ENCODE measurements at regions not wholly inside any gene's neighbourhood (a gene's known extent, or its start where the extent isn't known, plus 50 kb on each side); places are given as distances from the start of the nearest gene placed in this dataset.

- TF ChIP-seq CTCF (IDR thresholded peaks at IDR 0.05 in 2 of 3, conservative IDR thresholded peaks at IDR 0.05 in 1 of 3; ENCODE audit: insufficient read depth in 2 of 3, low read depth in 1 of 3, low read length in 3 of 3), result no peak
- TF ChIP-seq BCL6 (CRISPR knock-in tag; IDR thresholded peaks at IDR 0.05), result no peak
- no peak for TF ChIP-seq CCNT2 (IDR thresholded peaks at IDR 0.05; ENCODE audit: borderline replicate concordance, extremely low read depth, insufficient read length, low read depth, low read length)
- TF ChIP-seq, protein P1, sequence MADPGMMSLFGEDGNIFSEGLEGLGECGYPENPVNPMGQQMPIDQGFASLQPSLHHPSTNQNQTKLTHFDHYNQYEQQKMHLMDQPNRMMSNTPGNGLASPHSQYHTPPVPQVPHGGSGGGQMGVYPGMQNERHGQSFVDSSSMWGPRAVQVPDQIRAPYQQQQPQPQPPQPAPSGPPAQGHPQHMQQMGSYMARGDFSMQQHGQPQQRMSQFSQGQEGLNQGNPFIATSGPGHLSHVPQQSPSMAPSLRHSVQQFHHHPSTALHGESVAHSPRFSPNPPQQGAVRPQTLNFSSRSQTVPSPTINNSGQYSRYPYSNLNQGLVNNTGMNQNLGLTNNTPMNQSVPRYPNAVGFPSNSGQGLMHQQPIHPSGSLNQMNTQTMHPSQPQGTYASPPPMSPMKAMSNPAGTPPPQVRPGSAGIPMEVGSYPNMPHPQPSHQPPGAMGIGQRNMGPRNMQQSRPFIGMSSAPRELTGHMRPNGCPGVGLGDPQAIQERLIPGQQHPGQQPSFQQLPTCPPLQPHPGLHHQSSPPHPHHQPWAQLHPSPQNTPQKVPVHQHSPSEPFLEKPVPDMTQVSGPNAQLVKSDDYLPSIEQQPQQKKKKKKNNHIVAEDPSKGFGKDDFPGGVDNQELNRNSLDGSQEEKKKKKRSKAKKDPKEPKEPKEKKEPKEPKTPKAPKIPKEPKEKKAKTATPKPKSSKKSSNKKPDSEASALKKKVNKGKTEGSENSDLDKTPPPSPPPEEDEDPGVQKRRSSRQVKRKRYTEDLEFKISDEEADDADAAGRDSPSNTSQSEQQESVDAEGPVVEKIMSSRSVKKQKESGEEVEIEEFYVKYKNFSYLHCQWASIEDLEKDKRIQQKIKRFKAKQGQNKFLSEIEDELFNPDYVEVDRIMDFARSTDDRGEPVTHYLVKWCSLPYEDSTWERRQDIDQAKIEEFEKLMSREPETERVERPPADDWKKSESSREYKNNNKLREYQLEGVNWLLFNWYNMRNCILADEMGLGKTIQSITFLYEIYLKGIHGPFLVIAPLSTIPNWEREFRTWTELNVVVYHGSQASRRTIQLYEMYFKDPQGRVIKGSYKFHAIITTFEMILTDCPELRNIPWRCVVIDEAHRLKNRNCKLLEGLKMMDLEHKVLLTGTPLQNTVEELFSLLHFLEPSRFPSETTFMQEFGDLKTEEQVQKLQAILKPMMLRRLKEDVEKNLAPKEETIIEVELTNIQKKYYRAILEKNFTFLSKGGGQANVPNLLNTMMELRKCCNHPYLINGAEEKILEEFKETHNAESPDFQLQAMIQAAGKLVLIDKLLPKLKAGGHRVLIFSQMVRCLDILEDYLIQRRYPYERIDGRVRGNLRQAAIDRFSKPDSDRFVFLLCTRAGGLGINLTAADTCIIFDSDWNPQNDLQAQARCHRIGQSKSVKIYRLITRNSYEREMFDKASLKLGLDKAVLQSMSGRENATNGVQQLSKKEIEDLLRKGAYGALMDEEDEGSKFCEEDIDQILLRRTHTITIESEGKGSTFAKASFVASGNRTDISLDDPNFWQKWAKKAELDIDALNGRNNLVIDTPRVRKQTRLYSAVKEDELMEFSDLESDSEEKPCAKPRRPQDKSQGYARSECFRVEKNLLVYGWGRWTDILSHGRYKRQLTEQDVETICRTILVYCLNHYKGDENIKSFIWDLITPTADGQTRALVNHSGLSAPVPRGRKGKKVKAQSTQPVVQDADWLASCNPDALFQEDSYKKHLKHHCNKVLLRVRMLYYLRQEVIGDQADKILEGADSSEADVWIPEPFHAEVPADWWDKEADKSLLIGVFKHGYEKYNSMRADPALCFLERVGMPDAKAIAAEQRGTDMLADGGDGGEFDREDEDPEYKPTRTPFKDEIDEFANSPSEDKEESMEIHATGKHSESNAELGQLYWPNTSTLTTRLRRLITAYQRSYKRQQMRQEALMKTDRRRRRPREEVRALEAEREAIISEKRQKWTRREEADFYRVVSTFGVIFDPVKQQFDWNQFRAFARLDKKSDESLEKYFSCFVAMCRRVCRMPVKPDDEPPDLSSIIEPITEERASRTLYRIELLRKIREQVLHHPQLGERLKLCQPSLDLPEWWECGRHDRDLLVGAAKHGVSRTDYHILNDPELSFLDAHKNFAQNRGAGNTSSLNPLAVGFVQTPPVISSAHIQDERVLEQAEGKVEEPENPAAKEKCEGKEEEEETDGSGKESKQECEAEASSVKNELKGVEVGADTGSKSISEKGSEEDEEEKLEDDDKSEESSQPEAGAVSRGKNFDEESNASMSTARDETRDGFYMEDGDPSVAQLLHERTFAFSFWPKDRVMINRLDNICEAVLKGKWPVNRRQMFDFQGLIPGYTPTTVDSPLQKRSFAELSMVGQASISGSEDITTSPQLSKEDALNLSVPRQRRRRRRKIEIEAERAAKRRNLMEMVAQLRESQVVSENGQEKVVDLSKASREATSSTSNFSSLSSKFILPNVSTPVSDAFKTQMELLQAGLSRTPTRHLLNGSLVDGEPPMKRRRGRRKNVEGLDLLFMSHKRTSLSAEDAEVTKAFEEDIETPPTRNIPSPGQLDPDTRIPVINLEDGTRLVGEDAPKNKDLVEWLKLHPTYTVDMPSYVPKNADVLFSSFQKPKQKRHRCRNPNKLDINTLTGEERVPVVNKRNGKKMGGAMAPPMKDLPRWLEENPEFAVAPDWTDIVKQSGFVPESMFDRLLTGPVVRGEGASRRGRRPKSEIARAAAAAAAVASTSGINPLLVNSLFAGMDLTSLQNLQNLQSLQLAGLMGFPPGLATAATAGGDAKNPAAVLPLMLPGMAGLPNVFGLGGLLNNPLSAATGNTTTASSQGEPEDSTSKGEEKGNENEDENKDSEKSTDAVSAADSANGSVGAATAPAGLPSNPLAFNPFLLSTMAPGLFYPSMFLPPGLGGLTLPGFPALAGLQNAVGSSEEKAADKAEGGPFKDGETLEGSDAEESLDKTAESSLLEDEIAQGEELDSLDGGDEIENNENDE (IDR thresholded peaks at IDR 0.05; ENCODE audit: low read depth, low read length), result no peak
- TF ChIP-seq ZBTB1 (CRISPR knock-in tag; IDR thresholded peaks at IDR 0.05; ENCODE audit: borderline replicate concordance, low read depth), result no peak
- no peak for TF ChIP-seq MCM3 (IDR thresholded peaks at IDR 0.05)
- TF ChIP-seq ZNF263 (CRISPR knock-in tag; IDR thresholded peaks at IDR 0.05; ENCODE audit: borderline replicate concordance), result no peak
- TF ChIP-seq POLR2A (conservative IDR thresholded peaks at IDR 0.05), result no peak
- no peak for TF ChIP-seq POLR2H (tag; IDR thresholded peaks at IDR 0.05; ENCODE audit: low read depth)
- TF ChIP-seq TBL1XR1 (IDR thresholded peaks at IDR 0.05; ENCODE audit: low read length in 2 of 2), result no peak
- TF ChIP-seq ZNF23 (CRISPR knock-in tag; IDR thresholded peaks at IDR 0.05), result no peak
- TF ChIP-seq BRCA1 (IDR thresholded peaks at IDR 0.05), result no peak
- no peak for TF ChIP-seq BRCA1 (CRISPR knock-in tag; IDR thresholded peaks at IDR 0.05)
These were observed 232.8 kb downstream of the PIK3C3 start for GRCh38 chr18:42187611-42188380.
